A673 (cell line): ENCODE measurements at regions not wholly inside any gene's neighbourhood (a gene's known extent, or its start where the extent isn't known, plus 50 kb on each side); places are given as distances from the start of the nearest gene placed in this dataset.

Experiments
- BruUV-seq: library from RNA; stranded (reverse); fragments of 400-500 nt; replicated peaks from 2 replicates; lab custom pipeline; 2021; lab: Mats Ljungman, UMichigan
- CTCF ChIA-PET: fragments of 300-600 bp; sonication (Branson Sonifier 250); formaldehyde crosslinking; loops from one replicate; lab custom pipeline; 2022; ENCODE audit warnings: antibody characterized with exemption; lab: Charles Lee
- POLR2A ChIA-PET: fragments of 300-600 bp; sonication (Branson Sonifier 250); formaldehyde crosslinking; loops from one replicate; lab custom pipeline; 2022; ENCODE audit warnings: antibody characterized with exemption; ENCODE audit not compliant: low non-redundant PET; lab: Charles Lee
- DNase-seq: peaks from one replicate; pipeline ENCODE4 v3.0.0-alpha.2; 2015; ENCODE audit warnings: low spot score
- H3K27ac ChIP-seq: fragments of 200-600 bp; sonication (generic); 2 replicates; pipeline ENCODE4 v1.5.1; 2016; ENCODE audit warnings: mixed run types, low read depth, mild to moderate bottlenecking, mixed read lengths, antibody characterized with exemption, low read length; ENCODE audit not compliant: poor library complexity, severe bottlenecking
- H3K27me3 ChIP-seq: fragments of 200-600 bp; sonication (generic); replicated peaks from 2 replicates; pipeline ENCODE4 v1.6.1; 2017; ENCODE audit warnings: mixed run types, low read depth, mild to moderate bottlenecking, mixed read lengths, antibody characterized with exemption, low read length; ENCODE audit not compliant: insufficient read depth, poor library complexity
- H3K36me3 ChIP-seq: fragments of 200-600 bp; sonication (generic); 2 replicates; pipeline ENCODE4 v1.6.1; 2016; ENCODE audit warnings: mixed run types, mild to moderate bottlenecking, mixed read lengths, antibody characterized with exemption, low read length; ENCODE audit not compliant: insufficient read depth, poor library complexity, severe bottlenecking
- H3K4me1 ChIP-seq: fragments of 200-600 bp; sonication (generic); 2 replicates; pipeline ENCODE4 v1.6.1; 2017; ENCODE audit warnings: mixed run types, mild to moderate bottlenecking, mixed read lengths, antibody characterized with exemption, low read length; ENCODE audit not compliant: insufficient read depth, poor library complexity, severe bottlenecking
- H3K4me3 ChIP-seq: fragments of 200-600 bp; sonication (generic); 2 replicates; pipeline ENCODE4 v1.5.1; 2016; ENCODE audit warnings: low read depth, mixed run types, mild to moderate bottlenecking, mixed read lengths, low read length; ENCODE audit not compliant: poor library complexity, severe bottlenecking
- H3K9me3 ChIP-seq: fragments of 200-600 bp; sonication (generic); 2 replicates; pipeline ENCODE4 v1.6.1; 2016; ENCODE audit warnings: mixed run types, low read depth, mild to moderate bottlenecking, mixed read lengths, antibody characterized with exemption, low read length; ENCODE audit not compliant: poor library complexity, severe bottlenecking
- CTCF ChIP-seq: fragments of 300-800, 200-600 bp; sonication (generic); conservative IDR thresholded peaks from 2 replicates; pipeline ENCODE4 v1.5.1; 2017; ENCODE audit warnings: low read depth, mild to moderate bottlenecking, antibody characterized with exemption, low read length, moderate library complexity, mixed read lengths
- EZH2 ChIP-seq: fragments of 200-600 bp; sonication (generic); IDR thresholded peaks from 2 replicates; pipeline ENCODE4 v1.6.1; 2017; ENCODE audit warnings: borderline replicate concordance, low read depth, mild to moderate bottlenecking, mixed read lengths, antibody characterized with exemption, low read length; ENCODE audit not compliant: poor library complexity, severe bottlenecking
- intact Hi-C: fragments of 100-400 bp; cut with micrococcal nuclease; formaldehyde crosslinking; loops from one replicate; pipeline ENCODE4 v1.10.0; 2022; ENCODE audit not compliant: unreplicated experiment

- no peaks in the 10 kb centered on the region for H3K27me3 ChIP-seq
- TF ChIP-seq EZH2, result no peak
- TF ChIP-seq CTCF, result no peak
- ChIA-PET POLR2A (no interaction called here), CTCF (no interaction called here)
- H3K4me3 ChIP-seq, result no peak overlapping the region
- no peak for DNase-seq
- H3K4me1 ChIP-seq, result no peaks in the 10 kb centered on the region
- BruUV-seq, result no TSS peak
- H3K9me3 ChIP-seq, result no peaks in the 10 kb centered on the region
- no peak overlapping the region for H3K27ac ChIP-seq
- intact Hi-C loops, result no loop called here
- H3K36me3 ChIP-seq, result no peaks in the 10 kb centered on the region
These were observed 722.6 kb downstream of the LRRIQ3 start for GRCh38 chr1:73475316-73475870.

- no TSS peak for BruUV-seq
- no peaks in the 10 kb centered on the region for H3K4me1 ChIP-seq
- ChIA-PET CTCF (no interaction called here), POLR2A (no interaction called here)
- H3K9me3 ChIP-seq, result no peaks in the 10 kb centered on the region
- intact Hi-C loops, result no loop called here
- no peaks in the 10 kb centered on the region for H3K27me3 ChIP-seq
- H3K27ac ChIP-seq, result no peak overlapping the region
- no peak for TF ChIP-seq CTCF
- TF ChIP-seq EZH2, result no peak
- H3K4me3 ChIP-seq, result no peak overlapping the region
- no peak for DNase-seq
- H3K36me3 ChIP-seq, result no peaks in the 10 kb centered on the region
These were observed 725.2 kb downstream of the LRRIQ3 start for GRCh38 chr1:73472810-73473209.

- H3K4me1 ChIP-seq, result no peaks in the 10 kb centered on the region
- no peak overlapping the region for H3K4me3 ChIP-seq
- POLR2A ChIA-PET, result no interaction called here
- no peaks in the 10 kb centered on the region for H3K36me3 ChIP-seq
- TF ChIP-seq CTCF, result no peak
- no peak for TF ChIP-seq EZH2
- intact Hi-C loops, result no loop called here
- no peak overlapping the region for H3K27ac ChIP-seq
- no peaks in the 10 kb centered on the region for H3K27me3 ChIP-seq
- no peak for DNase-seq
- no TSS peak for BruUV-seq
- CTCF ChIA-PET, result no interaction called here
- H3K9me3 ChIP-seq, result no peaks in the 10 kb centered on the region
These were observed 730.2 kb downstream of the LRRIQ3 start for GRCh38 chr1:73467731-73468130.
